Midbrain (tissue), 1 donor: ENCODE measurements at regions not wholly inside any gene's neighbourhood (a gene's known extent, or its start where the extent isn't known, plus 50 kb on each side); places are given as distances from the start of the nearest gene placed in this dataset.

Source experiments
- DNase-seq: peaks from one replicate; lab custom pipeline; 2025; lab: John Stamatoyannopoulos, UW

GRCh38 chr18:44135741-44136140, 544.9 kb upstream of the SETBP1 start:
- DNase-seq: no peak

- no peak for DNase-seq
These were observed 544.4 kb upstream of the SETBP1 start for GRCh38 chr18:44136326-44136725.

GRCh38 chr18:44143072-44143471, 537.6 kb upstream of the SETBP1 start:
- DNase-seq: no peak

GRCh38 chr18:44149706-44150105, 531.0 kb upstream of the SETBP1 start:
- DNase-seq: no peak

GRCh38 chr18:44153981-44154380, 526.7 kb upstream of the SETBP1 start:
- DNase-seq: no peak

GRCh38 chr18:44156126-44156525, 524.6 kb upstream of the SETBP1 start:
- DNase-seq: no peak

- no peak for DNase-seq
These were observed 523.8 kb upstream of the SETBP1 start for GRCh38 chr18:44156776-44157335.

- no peak for DNase-seq
These were observed 510.3 kb upstream of the SETBP1 start for GRCh38 chr18:44170208-44170880.

- no peak for DNase-seq
These were observed 509.4 kb upstream of the SETBP1 start for GRCh38 chr18:44171301-44171700.

GRCh38 chr18:44175891-44176290, 504.8 kb upstream of the SETBP1 start:
- no peak for DNase-seq

GRCh38 chr18:44178476-44178875, 502.2 kb upstream of the SETBP1 start:
- DNase-seq: no peak

- no peak for DNase-seq
These were observed 501.0 kb upstream of the SETBP1 start for GRCh38 chr18:44179693-44180092.

GRCh38 chr18:44180683-44181082, 500.0 kb upstream of the SETBP1 start:
- DNase-seq: no peak

- no peak for DNase-seq
These were observed 498.5 kb upstream of the SETBP1 start for GRCh38 chr18:44181951-44182747.

GRCh38 chr18:44186001-44186400, 494.7 kb upstream of the SETBP1 start:
- no peak for DNase-seq

GRCh38 chr18:44187090-44187489, 493.6 kb upstream of the SETBP1 start:
- no peak for DNase-seq

GRCh38 chr18:44195394-44196140, 485.1 kb upstream of the SETBP1 start:
- DNase-seq: no peak

- DNase-seq: no peak
These were observed 482.7 kb upstream of the SETBP1 start for GRCh38 chr18:44197832-44198611.

- no peak for DNase-seq
These were observed 481.9 kb upstream of the SETBP1 start for GRCh38 chr18:44198612-44199284.

- DNase-seq: no peak
These were observed 467.4 kb upstream of the SETBP1 start for GRCh38 chr18:44213293-44213692.

GRCh38 chr18:44214396-44214795, 466.3 kb upstream of the SETBP1 start:
- DNase-seq: no peak
